ENCODE measurements at regions not wholly inside any gene's neighbourhood (a gene's known extent, or its start where the extent isn't known, plus 50 kb on each side); places are given as distances from the start of the nearest gene placed in this dataset.
A peak's percentile ranks its signal among the peaks of the same experiment; 100 is the strongest.

- DNase-seq: no peak
Observed at GRCh38 chrX:40167850-40168479, 70.2 kb upstream of the BCOR start.

- DNase-seq: no peak
Observed at GRCh38 chrX:40167233-40167849, 69.6 kb upstream of the BCOR start.

- no peak for DNase-seq
Observed at GRCh38 chrX:40166582-40166981, 68.8 kb upstream of the BCOR start.

GRCh38 chrX:40165861-40166260, 68.1 kb upstream of the BCOR start:
- no peak for DNase-seq

GRCh38 chrX:40165206-40165605, 67.4 kb upstream of the BCOR start:
- DNase-seq: no peak

GRCh38 chrX:40164751-40165150, 67.0 kb upstream of the BCOR start:
- no peak for DNase-seq

- DNase-seq: no peak
Observed at GRCh38 chrX:40158036-40158706, 60.4 kb upstream of the BCOR start.

- no peak for DNase-seq
Observed at GRCh38 chrX:40157228-40158035, 59.7 kb upstream of the BCOR start.

- no peak for DNase-seq
Observed at GRCh38 chrX:40156470-40157227, 58.9 kb upstream of the BCOR start.

- no peak for DNase-seq
Observed at GRCh38 chrX:40155589-40156469, 58.1 kb upstream of the BCOR start.

- peak; percentile 68 for DNase-seq
Observed at GRCh38 chrX:40154853-40155588, 57.3 kb upstream of the BCOR start.

GRCh38 chrX:40154250-40154852, 56.6 kb upstream of the BCOR start:
- DNase-seq: no peak

GRCh38 chrX:40153345-40154249, 55.8 kb upstream of the BCOR start:
- DNase-seq: peak; percentile 46

- DNase-seq: no peak
Observed at GRCh38 chrX:40152741-40153344, 55.1 kb upstream of the BCOR start.

- DNase-seq: no peak
Observed at GRCh38 chrX:40152173-40152711, 54.5 kb upstream of the BCOR start.

GRCh38 chrX:40151211-40152172, 53.7 kb upstream of the BCOR start:
- DNase-seq: peak; percentile 64

- DNase-seq: no peak
Observed at GRCh38 chrX:40150503-40150902, 52.7 kb upstream of the BCOR start.

Data from left kidney (tissue), 1 donor.